ENCODE measurements at regions not wholly inside any gene's neighbourhood (a gene's known extent, or its start where the extent isn't known, plus 50 kb on each side); places are given as distances from the start of the nearest gene placed in this dataset.

- TF ChIP-seq CTCF (IDR thresholded peaks at IDR 0.05; ENCODE audit: low read depth, low read length), result no peak
- H3K4me3 ChIP-seq (ENCODE audit: low read depth, low read length), result no peak overlapping the region
These were observed 65.0 kb upstream of the LRATD1 start for GRCh38 chr2:14567561-14567960.

DNA sequence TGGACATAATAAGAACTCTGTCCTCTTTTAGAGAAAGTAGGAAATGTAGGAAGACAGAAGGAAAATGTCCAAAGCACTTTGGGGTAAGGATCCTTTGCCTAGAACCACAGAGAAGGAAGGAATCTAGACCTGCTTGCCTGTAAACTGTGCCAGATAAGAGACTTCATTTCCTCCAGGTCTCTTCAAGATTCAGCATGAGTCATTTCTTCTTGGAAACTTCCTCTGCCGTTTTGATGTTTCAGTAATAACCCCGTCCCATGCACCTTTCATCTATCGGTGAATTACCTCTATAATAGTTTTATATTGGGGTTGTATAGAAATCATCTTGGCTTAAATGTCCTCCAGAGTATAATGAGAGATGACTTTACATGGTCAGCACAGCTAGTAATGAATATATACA lies 63.2 kb upstream of the LRATD1 start:
- H3K4me3 ChIP-seq (ENCODE audit: low read depth, low read length), result no peak overlapping the region
- no peak for TF ChIP-seq CTCF (IDR thresholded peaks at IDR 0.05; ENCODE audit: low read depth, low read length)

DNA sequence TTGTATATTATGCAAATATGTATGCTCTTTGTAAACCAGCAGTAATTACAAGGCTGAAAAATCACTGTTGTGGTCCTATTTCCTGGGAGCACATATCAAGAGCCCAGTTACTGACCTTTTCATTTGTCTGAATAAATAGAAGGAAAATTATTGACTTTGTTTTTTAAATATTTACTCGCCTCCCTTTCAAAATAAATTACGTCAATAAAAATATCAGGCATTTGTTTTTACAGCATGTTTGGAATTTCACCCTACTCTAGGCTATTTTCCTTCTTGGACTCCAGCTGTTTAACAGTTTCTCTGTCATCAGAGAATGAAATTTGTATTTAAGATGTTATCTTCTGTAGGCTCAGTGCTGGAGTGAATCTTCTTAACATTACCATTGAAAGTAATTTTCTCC lies 59.9 kb upstream of the LRATD1 start:
- TF ChIP-seq CTCF (IDR thresholded peaks at IDR 0.05; ENCODE audit: low read depth, low read length), result no peak
- no peak overlapping the region for H3K4me3 ChIP-seq (ENCODE audit: low read depth, low read length)

- no peak for TF ChIP-seq CTCF (IDR thresholded peaks at IDR 0.05; ENCODE audit: low read depth, low read length)
These were observed 54.7 kb upstream of the LRATD1 start for GRCh38 chr2:14577843-14578242.

More at GRCh38 chr2:14577843-14578242, 54.7 kb upstream of the LRATD1 start:
- no peak overlapping the region for H3K4me3 ChIP-seq (ENCODE audit: low read depth, low read length)
